ENCODE measurements at regions not wholly inside any gene's neighbourhood (a gene's known extent, or its start where the extent isn't known, plus 50 kb on each side); places are given as distances from the start of the nearest gene placed in this dataset.
"Not testable (repeated sequence)": the region's sequence is repeated elsewhere in the genome, so short reads cannot be mapped to it uniquely, and the experiment has no call there.

- no peak for DNase-seq
These were observed 666.4 kb upstream of the CPEB2 start for GRCh38 chr4:14335872-14336271.

DNA sequence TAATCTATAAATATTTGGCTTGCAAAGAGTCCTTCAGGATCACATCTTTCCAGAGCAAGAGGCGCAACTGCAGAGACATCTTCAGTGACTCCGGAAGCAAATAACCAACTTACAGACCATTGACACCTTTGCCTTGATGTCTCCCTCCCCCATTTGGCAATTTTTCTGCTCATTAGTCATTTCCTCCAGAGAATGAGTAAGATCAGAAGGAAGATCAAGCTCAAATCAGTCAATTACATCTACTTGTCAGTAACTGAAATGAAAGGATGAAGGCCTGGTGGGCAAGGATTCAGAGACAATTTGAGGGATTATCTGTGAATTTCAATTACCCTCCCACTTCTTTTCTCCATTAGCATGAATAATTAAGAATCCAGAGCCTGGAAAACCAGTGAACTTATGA lies 665.6 kb upstream of the CPEB2 start:
- no peak for DNase-seq

DNA sequence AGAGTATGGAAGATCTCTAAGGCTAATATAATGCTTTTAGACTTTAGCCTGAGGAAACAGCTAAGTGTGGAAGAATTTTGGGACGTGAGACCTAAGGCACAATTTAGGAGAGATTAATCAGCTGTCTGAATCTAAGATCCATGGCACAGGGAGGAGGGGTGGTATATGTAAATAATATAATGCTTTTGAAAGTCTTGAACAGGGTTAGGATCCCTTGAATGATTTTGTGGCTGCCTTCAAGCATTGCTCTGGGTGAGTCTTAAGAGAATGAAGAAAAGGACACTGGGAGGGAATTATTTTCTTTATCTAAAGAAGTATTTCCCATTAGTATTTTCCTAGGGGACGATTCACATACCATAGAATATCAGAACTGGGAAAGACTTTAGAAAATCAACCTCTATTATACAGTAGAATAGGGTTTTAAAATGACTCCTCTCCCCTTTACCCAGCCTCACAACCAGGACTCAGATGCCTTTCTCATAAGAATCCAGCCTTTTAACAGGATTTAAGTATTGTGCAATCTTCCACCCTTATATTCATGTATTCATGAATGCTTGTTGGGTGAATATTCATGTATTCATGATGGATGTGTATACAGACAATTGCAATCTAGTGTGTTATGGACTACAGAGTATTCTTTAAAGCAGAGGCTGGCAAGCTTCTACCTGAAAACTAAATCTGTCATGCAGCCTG lies 664.2 kb upstream of the CPEB2 start:
- DNase-seq = no peak

GRCh38 chr4:14338585-14339265 lies 663.6 kb upstream of the CPEB2 start:
- DNase-seq = no peak

DNA sequence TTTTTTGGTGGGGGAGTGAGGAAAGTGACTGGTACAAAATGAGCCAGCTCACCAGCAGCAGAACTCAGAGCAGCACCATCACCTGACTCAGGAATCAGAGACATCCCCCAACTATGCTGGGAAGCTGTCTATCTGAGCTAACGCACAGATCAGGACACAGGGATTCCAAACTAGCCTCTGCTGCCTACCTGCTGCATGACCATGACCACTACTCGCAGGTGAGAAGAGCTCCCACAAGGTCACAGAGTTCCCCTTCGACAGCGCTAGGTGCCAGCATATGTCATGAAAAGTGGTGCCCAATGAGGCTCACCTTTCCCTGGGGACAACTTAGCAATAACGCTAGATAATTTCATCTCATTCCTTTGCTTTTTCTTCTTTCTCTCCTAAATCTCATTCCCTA lies 662.6 kb upstream of the CPEB2 start:
- no peak for DNase-seq

- no peak for DNase-seq
These were observed 662.0 kb upstream of the CPEB2 start for GRCh38 chr4:14340321-14340720.

DNA sequence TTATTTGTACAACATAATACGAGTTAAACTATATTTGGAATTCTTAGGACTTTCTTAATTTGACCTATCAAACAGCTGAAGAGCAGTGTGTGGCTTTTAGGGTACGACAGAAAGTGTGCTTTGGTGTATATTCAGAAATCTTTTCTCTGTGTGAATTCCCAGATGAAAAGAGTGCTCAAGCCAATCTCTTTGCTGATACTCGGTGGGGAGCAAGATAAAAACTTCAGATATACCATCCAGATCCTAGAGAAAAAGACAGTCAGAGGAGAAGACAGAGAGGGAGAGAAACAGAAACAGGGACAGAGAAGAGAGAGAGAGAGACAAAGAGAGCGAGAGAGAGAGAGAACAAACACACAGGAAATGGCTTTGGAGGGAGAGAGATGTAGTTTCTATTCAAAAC lies 658.3 kb upstream of the CPEB2 start:
- DNase-seq = no peak

GRCh38 chr4:14345356-14345775 lies 656.9 kb upstream of the CPEB2 start:
- no peak for DNase-seq

DNA sequence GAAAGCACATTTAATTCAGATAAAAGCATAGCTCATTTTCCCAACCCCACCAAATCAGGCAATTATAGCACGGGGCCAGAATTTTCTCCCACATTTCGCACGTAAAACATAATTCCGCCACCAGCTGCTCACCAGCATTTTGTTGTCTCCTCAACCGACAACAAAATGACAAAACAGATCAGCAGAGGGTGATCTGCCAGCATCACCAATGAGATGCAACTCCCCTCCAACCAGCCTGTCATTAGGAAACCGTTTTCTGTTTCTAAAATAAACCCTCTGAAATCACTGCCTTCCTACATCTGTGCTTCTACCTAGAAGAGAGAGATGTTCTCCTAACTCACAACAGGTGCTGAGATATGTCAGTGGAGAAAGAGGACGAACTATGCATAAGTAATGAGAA lies 654.8 kb upstream of the CPEB2 start:
- DNase-seq = no peak

GRCh38 chr4:14348506-14348905 lies 653.8 kb upstream of the CPEB2 start:
- no peak for DNase-seq

DNA sequence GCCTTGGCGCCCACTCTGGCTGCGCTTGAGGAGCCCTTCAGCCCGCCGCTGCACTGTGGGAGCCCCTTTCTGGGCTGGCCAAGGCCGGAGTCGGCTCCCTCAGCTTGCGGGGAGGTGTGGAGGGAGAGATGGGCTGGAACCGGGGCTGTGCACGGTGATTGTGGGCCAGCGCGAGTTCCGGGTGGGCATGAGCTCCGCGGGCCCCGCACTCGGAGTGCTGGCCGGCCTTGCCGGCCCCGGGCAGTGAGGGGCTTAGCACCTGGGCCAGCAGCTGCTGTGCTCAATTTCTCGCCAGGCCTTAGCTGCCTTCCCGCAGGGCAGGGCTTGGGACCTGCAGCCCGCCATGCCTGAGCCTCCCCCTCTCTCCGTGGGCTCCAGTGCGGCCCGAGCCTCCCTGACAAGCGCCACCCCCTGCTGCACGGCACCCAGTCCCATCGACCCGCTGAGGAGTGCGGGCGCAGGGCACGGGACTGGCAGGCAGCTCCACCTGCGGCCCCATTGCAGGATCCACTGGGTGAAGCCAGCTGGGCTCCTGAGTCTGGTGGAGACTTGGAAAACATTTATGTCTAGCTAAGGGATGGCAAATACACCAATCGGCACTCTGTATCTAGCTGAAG lies 643.6 kb upstream of the CPEB2 start:
- not testable (repeated sequence) for DNase-seq

DNA sequence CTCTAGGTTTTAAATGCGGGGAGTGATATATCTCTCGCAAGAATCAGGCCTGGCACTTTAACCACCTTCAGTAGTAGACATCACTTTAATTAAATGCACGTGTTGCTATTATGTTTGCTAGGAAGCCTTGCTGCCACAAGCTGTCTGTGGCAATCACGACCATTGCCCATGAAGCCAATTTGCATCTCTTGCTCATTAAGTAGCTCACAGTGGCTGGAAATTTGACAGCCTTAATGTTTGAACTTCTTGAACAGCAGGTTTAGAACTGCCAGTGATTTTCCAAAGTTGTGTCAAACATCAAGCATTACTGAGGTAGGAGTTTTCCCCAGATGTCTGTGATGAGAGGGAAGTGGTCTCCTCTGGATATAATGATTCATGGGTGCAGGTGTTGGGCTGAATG lies 642.3 kb upstream of the CPEB2 start:
- no peak for DNase-seq

- no peak for DNase-seq
These were observed 641.2 kb upstream of the CPEB2 start for GRCh38 chr4:14361084-14361483.

- DNase-seq = no peak
These were observed 639.9 kb upstream of the CPEB2 start for GRCh38 chr4:14362385-14362784.

GRCh38 chr4:14364953-14365536 lies 637.2 kb upstream of the CPEB2 start:
- no peak for DNase-seq

DNA sequence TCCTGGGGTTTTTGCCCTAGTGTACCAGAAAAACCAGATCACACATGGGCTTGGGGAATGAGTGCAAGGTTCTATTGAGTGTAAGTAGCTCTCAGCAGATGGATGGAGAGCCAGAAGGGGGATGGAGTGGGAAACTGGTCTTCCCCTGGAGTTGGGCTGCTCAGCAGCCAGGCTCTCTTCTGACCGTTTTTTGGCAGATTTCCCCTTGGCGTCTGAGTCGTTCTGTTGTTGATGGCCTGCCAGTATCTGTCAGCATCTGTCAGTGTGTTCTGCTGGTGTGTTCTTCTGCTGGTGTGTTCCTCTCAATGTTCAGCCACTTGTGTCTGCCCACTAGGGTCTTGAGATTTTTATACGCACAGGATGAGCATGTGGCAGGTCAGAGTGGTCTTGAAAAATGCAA lies 633.9 kb upstream of the CPEB2 start:
- no peak for DNase-seq

GRCh38 chr4:14371131-14371530 lies 631.1 kb upstream of the CPEB2 start:
- no peak for DNase-seq

DNA sequence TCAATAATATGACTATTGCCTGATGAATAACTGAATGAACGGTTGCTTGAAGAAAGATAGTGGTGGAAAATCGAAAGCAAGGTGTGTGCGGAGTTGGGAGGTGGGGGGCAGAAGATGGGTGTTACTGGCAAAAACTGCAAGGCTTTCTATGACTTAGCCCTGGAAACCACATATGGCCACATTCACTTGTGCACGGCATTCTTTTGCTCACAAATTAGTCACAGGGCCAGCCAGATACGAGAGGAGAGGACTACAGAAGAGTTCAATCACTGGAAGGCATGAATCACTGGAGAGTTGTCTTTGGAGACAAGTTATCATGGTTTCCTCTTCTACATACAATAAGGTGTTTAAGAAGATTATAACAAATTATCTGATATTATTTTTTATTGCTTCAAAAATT lies 626.5 kb upstream of the CPEB2 start:
- no peak for DNase-seq

- no peak for DNase-seq
These were observed 623.1 kb upstream of the CPEB2 start for GRCh38 chr4:14379183-14379582.

DNA sequence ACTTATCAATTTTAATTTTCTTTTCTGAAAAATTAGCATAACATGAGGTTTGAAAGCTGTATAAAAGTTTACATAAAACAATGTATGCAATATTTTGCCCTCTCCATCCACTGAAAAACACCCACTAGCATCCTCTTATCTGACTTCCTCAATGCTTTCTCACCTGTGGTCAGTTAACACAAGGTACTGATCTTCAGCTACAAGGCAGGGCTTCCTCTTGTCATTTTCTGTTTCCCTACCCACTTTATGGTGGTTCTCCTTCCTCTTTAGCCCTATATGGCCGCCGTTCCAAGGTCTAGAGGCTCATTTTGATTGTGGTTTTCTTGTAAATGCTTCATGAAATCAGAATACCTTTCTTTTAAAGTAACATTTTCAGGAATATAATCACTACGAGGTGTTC lies 618.6 kb upstream of the CPEB2 start:
- no peak for DNase-seq

GRCh38 chr4:14384824-14385223 lies 617.5 kb upstream of the CPEB2 start:
- no peak for DNase-seq

DNA sequence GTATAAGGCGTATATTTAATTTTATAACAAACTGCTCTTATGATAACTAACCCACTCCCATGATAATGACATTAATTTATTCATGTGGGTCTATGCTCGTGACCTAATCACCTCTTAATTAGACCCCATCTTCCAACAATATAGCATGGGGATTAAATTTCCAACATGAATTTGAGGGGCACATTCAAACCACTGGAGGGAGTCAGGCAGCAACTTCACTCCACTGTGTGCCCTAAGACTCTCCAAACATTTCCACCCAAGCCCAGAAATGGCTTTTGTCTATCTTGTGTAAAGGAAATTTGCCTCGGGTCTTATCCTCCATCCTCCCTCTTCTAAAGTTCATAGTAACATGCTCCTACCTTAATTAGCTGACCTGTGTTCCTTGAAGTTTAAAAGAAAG lies 616.1 kb upstream of the CPEB2 start:
- no peak for DNase-seq

DNA sequence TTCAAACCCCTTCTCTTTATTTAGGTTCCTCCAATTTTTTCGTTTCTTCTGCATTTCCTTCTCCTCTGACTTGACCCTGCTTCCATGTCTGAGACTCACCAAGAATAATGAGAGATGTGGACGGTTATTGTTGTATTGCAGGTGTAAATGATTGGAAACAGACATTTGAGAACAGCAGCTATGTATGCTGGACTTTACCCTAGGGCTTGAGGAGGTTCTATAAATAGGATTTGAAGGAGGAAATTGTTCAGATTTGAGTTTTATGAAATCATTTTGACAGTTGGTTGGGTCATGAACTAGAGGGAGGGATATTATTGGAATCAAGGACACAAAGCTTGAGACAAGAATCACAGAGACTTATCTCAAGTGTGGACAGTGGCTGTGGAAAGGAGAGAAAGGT lies 614.6 kb upstream of the CPEB2 start:
- DNase-seq = no peak

DNA sequence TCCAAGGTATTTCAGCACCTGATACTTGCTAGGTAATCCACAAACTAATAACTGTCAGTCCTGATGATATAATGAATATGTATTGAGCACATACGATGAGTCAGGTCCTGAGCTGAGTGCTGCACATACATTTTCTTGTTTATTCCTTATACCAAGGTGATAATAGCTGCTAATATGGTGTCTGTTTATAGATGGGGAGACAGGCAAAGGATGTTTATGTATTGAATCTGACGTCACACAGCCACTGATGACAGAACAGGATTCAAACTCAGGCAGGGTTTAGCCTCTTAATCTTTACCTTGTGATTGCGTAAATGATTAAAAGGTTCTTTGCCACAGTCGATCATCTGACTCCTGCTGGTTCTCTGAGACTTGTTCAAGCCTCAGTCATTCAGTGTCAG lies 609.9 kb upstream of the CPEB2 start:
- no peak for DNase-seq

Data from SIG-M5 (cell line).